Testis (tissue), 2 donors: ENCODE measurements at regions not wholly inside any gene's neighbourhood (a gene's known extent, or its start where the extent isn't known, plus 50 kb on each side); places are given as distances from the start of the nearest gene placed in this dataset.

ENCODE experiments used
- DNase-seq: peaks from one replicate; pipeline ENCODE4 v3.0.0-alpha.2; 2019
- H3K27ac ChIP-seq, 2 donors: fragments of 200-600 bp; sonication (generic); one replicate each; pipeline ENCODE4 v1.5.1; 2019
- H3K27me3 ChIP-seq: fragments of 200-600 bp; sonication (generic); one replicate; pipeline ENCODE4 v1.5.1; 2019
- H3K36me3 ChIP-seq: fragments of 200-600 bp; sonication (generic); one replicate; pipeline ENCODE4 v1.5.1; 2017; ENCODE audit warnings: low read depth; ENCODE audit errors: missing control alignments
- H3K4me1 ChIP-seq: fragments of 200-600 bp; sonication (generic); one replicate; pipeline ENCODE4 v1.5.1; 2019
- H3K4me3 ChIP-seq, 2 donors: fragments of 200-600 bp; sonication (generic); one replicate each; pipeline ENCODE4 v1.5.1; 2017 to 2019
- H3K9me3 ChIP-seq: fragments of 200-600 bp; sonication (generic); one replicate; pipeline ENCODE4 v1.5.1; 2017
- CTCF ChIP-seq, 3 experiments: fragments of 450-650 bp in 2 of 3; fragments of 200-600 bp in 1 of 3; sonication (generic) in 1 of 3; IDR thresholded peaks; one replicate each; pipeline ENCODE4 v1.5.1; 2016 to 2019; ENCODE audit warnings: antibody characterized with exemption in 3 of 3, mild to moderate bottlenecking in 2 of 3, moderate library complexity in 1 of 3
- POLR2A ChIP-seq: fragments of 450-650 bp; IDR thresholded peaks from one replicate; pipeline ENCODE4 v1.6.1; 2017; ENCODE audit warnings: antibody characterized with exemption, mild to moderate bottlenecking, moderate library complexity
- WGBS, 2 donors: methylation state at CpG; one replicate each; pipeline ENCODE4 v1.1.5; 2018; 5-methylcytosine and 5-hydroxymethylcytosine counted together
- intact Hi-C: fragments of 100-400 bp; cut with DNase I; formaldehyde crosslinking; loops from one replicate; pipeline ENCODE4 v1.15.1; 2023; ENCODE audit warnings: low total_unique reads

GRCh38 chr5:13572163-13572562, 372.3 kb downstream of the DNAH5 start:
- Histone ChIP-seq H3K9me3 (no peaks in the 10 kb centered on the region), H3K27me3 (no peaks in the 10 kb centered on the region), H3K36me3 (no peaks in the 10 kb centered on the region), H3K4me1 (no peaks in the 10 kb centered on the region), H3K4me3 (no peak overlapping the region), H3K27ac (no peak overlapping the region)
- intact Hi-C loops = no loop called here
- no peak for TF ChIP-seq CTCF (IDR thresholded peaks at IDR 0.05)
- TF ChIP-seq POLR2A = no peak
- WGBS, 2 donors = 82 to 88% methylated on average over 4 of the region's 4 CpGs
- no peak for DNase-seq

DNA sequence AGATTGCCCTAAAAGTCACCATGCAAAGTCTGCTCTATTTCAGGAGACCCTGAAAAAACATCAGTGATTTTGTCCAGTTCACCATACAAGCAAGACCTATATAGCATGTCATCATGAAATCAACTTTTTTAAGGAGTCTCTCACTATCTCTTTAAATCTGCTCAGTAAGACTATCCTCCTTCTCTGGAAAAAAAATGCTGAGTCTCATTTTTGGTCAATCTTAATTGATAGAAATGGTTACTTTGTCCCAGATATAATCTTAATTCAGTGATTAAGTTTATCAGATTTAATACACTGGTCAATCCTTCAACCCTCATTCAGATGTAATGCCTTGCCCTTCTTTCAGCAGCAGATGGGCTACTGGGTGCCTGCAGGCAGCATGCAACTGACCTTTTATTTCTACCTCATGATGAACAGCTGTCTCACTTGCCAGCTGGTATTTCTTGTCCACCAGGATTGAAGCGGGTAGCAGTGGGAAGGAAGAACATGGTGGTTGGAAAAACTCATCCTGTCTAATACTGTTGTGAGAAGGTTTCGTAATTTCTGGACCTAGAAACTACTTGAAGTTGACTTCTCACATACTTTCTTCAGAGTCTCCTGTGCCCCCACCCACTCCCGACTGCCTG, 375.3 kb downstream of the DNAH5 start:
- no peak for TF ChIP-seq CTCF (IDR thresholded peaks at IDR 0.05)
- TF ChIP-seq POLR2A = no peak
- intact Hi-C loops = no loop called here
- DNase-seq = no peak
- 86 to 89% methylated on average over 3 of the region's 3 CpGs for WGBS, 2 donors
- H3K4me3 ChIP-seq = no peak overlapping the region
- H3K27me3 ChIP-seq = no peaks in the 10 kb centered on the region
- no peaks in the 10 kb centered on the region for H3K9me3 ChIP-seq
- no peak overlapping the region for H3K27ac ChIP-seq
- no peaks in the 10 kb centered on the region for H3K4me1 ChIP-seq
- H3K36me3 ChIP-seq = no peaks in the 10 kb centered on the region

GRCh38 chr5:13567819-13568218, 376.7 kb downstream of the DNAH5 start:
- Histone ChIP-seq H3K4me3 (no peak overlapping the region), H3K9me3 (no peaks in the 10 kb centered on the region), H3K36me3 (no peaks in the 10 kb centered on the region), H3K27me3 (no peaks in the 10 kb centered on the region), H3K4me1 (no peaks in the 10 kb centered on the region), H3K27ac (no peak overlapping the region)
- no peak for DNase-seq
- intact Hi-C loops = no loop called here
- TF ChIP-seq POLR2A (no peak), CTCF (IDR thresholded peaks at IDR 0.05) (no peak)

DNA sequence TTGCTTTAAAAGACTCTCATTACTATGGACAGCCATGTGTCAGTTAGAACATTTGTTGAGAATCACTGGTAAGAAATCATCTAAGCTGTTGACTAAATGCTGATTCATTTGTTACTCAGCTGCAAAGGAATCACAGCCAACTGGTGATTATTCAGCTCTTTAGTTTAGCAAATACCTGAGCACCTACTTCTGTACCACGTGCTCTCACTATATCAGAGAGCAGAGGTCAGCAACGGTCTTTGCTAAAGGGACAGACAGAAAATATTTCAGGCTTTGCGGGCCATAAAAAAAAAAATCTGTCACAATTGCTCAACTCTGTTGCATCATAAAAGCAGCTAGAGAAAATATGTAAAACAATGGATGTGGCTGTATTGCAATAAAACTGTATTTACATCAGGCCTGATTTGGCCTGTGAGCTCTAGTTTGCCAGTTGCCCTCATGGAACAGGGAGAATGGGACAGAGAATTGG, 377.6 kb downstream of the DNAH5 start:
- Histone ChIP-seq H3K4me1 (no peaks in the 10 kb centered on the region), H3K9me3 (no peaks in the 10 kb centered on the region), H3K36me3 (no peaks in the 10 kb centered on the region), H3K27ac (no peak overlapping the region), H3K4me3 (no peak overlapping the region), H3K27me3 (no peaks in the 10 kb centered on the region)
- 74 to 77% methylated on average over 3 of the region's 3 CpGs for WGBS, 2 donors
- TF ChIP-seq CTCF (IDR thresholded peaks at IDR 0.05) (no peak), POLR2A (no peak)
- intact Hi-C loops = no loop called here
- DNase-seq = no peak

DNA sequence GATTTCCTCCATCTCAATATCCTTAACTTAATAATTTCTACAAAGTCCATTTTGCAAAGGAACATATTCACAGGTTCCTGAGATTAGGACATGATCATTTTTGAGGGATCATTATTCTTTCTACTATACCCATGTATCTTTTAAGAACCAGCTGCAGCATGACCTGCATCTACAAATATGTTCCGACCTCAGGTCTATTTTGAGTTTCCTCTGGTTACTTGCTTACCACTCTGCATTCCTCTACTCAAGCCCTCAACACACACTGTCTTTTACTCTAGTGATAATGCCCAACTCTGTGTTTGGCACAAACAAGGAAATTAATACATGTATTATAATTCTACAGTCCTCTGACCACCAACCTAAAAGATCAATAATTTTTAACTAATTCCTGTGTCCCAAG, 386.1 kb downstream of the DNAH5 start:
- no peak for DNase-seq
- intact Hi-C loops = no loop called here
- Histone ChIP-seq H3K27ac (no peak overlapping the region), H3K27me3 (no peaks in the 10 kb centered on the region), H3K4me3 (no peak overlapping the region), H3K4me1 (no peaks in the 10 kb centered on the region), H3K9me3 (no peaks in the 10 kb centered on the region), H3K36me3 (no peaks in the 10 kb centered on the region)
- TF ChIP-seq POLR2A = no peak
- no peak for TF ChIP-seq CTCF (IDR thresholded peaks at IDR 0.05)
- 80 to 84% methylated on average over 1 of the region's 1 CpG for WGBS, 2 donors
